Spleen (tissue), 11 donors: ENCODE measurements at regions not wholly inside any gene's neighbourhood (a gene's known extent, or its start where the extent isn't known, plus 50 kb on each side); places are given as distances from the start of the nearest gene placed in this dataset.

ENCODE experiments used
- DNase-seq: peaks from one replicate; pipeline ENCODE4 v3.0.0-alpha.2; 2020
- H3K27ac ChIP-seq, 8 donors: fragments of 200-600 bp; sonication (generic) in 7 of 8; 1 replicate in 4 of 8; 2 replicates in 4 of 8; pipeline versions ENCODE4 v1.5.0 to v1.8.0; 2016 to 2021; ENCODE audit warnings: inconsistent platforms in 4 of 8, mild to moderate bottlenecking in 4 of 8, moderate library complexity in 1 of 8
- H3K27me3 ChIP-seq, 7 donors: fragments of 200-600 bp; sonication (generic) in 6 of 7; replicated peaks in 1 of 7; 1 replicate in 4 of 7; 2 replicates in 3 of 7; pipeline versions ENCODE4 v1.5.0 to v1.8.0; 2016 to 2021; ENCODE audit warnings: inconsistent platforms in 3 of 7, mild to moderate bottlenecking in 1 of 7
- H3K36me3 ChIP-seq, 6 donors: fragments of 200-600 bp; sonication (generic) in 5 of 6; 1 replicate in 4 of 6; 2 replicates in 2 of 6; pipeline versions ENCODE4 v1.5.0 to v1.8.0; 2016 to 2021; ENCODE audit warnings: inconsistent platforms in 2 of 6
- H3K4me1 ChIP-seq, 6 donors: fragments of 200-600 bp; sonication (generic) in 5 of 6; 1 replicate in 3 of 6; 2 replicates in 3 of 6; pipeline versions ENCODE4 v1.5.0 to v1.8.0; 2016 to 2021; ENCODE audit warnings: inconsistent platforms in 3 of 6
- H3K4me3 ChIP-seq, 8 donors: fragments of 200-600 bp; sonication (generic) in 7 of 8; 1 replicate in 4 of 8; 2 replicates in 4 of 8; pipeline versions ENCODE4 v1.5.0 to v1.8.0; 2016 to 2021; ENCODE audit warnings: inconsistent platforms in 4 of 8, mild to moderate bottlenecking in 4 of 8, moderate library complexity in 2 of 8
- H3K9me3 ChIP-seq, 8 donors: fragments of 200-600 bp; sonication (generic) in 7 of 8; 1 replicate in 4 of 8; 2 replicates in 4 of 8; pipeline versions ENCODE4 v1.5.0 to v1.8.0; 2016 to 2021; ENCODE audit warnings: inconsistent platforms in 4 of 8
- POLR2A ChIP-seq, 3 donors: fragments of 450-650 bp; IDR thresholded peaks; one replicate each; pipeline ENCODE4 v1.5.1; 2017; ENCODE audit warnings: antibody characterized with exemption in 3 of 3, mild to moderate bottlenecking in 1 of 3
- POLR2AphosphoS5 ChIP-seq, 3 donors: sonication (generic); formaldehyde crosslinking; IDR thresholded peaks; one replicate each; pipeline ENCODE4 v1.5.1; 2017; ENCODE audit warnings: antibody characterized with exemption in 3 of 3
- WGBS, 5 donors: extraction: QIAGEN DNeasy Blood & Tissue Kit in 3 of 5; methylation state at CpG; one replicate each; pipeline versions ENCODE4 v1.1.5 to v1.1.7; 2013 to 2018; 5-methylcytosine and 5-hydroxymethylcytosine counted together
- intact Hi-C: fragments of 100-400 bp; cut with DNase I; formaldehyde crosslinking; loops from one replicate; pipeline ENCODE4 v1.15.0; 2023; ENCODE audit warnings: low total_unique reads
- TF ChIP-seq, protein P1 (sequence below), 11 experiments: fragments of 200-600 bp in 7 of 11; fragments of 450-650 bp in 4 of 11; sonication (generic) in 4 of 11; IDR thresholded peaks in 8 of 11; conservative IDR thresholded peaks in 3 of 11; 1 replicate in 7 of 11; 2 replicates in 4 of 11; pipeline versions ENCODE4 v1.4.0 to v1.8.0; 2016 to 2021; ENCODE audit warnings: antibody characterized with exemption in 11 of 11, inconsistent platforms in 4 of 11, mild to moderate bottlenecking in 1 of 11
- donor health status: healthy with polysubstance abuse.
- donor health status: DM: no; HTN: no; CAD: no; lungs with moderate emphysema.
- donor health status: DM: no; HTN: no; CAD: no.
- donor health status: Bipolar disorder and iron deficiency.
- donor health status: healthy.
- donor health status: DM: no; HTN: no; CAD: no.
- donor health status: DM: yes; HTN: yes; CAD: no.

DNA sequence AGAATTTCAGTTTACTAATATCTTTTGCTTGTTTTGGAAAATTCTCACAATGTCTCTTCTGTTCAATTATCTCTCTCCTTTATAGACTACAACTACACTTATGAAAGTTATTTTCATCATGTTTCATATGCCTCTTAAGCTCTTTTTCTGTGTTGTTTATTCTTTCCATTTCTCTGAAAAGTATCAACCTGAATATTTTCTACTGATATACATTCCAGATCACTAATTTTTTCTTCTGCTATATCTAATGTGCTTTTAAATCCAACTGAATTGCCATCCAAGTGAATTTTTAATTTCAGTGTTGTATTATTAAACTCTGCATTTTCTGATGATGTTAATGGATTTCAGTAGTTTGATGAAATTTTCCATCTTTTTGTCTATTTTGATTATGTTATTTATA is 301.3 kb downstream of the HRH4 start:
- TF ChIP-seq, protein P1, sequence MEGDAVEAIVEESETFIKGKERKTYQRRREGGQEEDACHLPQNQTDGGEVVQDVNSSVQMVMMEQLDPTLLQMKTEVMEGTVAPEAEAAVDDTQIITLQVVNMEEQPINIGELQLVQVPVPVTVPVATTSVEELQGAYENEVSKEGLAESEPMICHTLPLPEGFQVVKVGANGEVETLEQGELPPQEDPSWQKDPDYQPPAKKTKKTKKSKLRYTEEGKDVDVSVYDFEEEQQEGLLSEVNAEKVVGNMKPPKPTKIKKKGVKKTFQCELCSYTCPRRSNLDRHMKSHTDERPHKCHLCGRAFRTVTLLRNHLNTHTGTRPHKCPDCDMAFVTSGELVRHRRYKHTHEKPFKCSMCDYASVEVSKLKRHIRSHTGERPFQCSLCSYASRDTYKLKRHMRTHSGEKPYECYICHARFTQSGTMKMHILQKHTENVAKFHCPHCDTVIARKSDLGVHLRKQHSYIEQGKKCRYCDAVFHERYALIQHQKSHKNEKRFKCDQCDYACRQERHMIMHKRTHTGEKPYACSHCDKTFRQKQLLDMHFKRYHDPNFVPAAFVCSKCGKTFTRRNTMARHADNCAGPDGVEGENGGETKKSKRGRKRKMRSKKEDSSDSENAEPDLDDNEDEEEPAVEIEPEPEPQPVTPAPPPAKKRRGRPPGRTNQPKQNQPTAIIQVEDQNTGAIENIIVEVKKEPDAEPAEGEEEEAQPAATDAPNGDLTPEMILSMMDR (IDR thresholded peaks at IDR 0.05 in 8 of 11, conservative IDR thresholded peaks at IDR 0.05 in 3 of 11): no peak
- TF ChIP-seq POLR2A (IDR thresholded peaks at IDR 0.05) (no peak), POLR2AphosphoS5 (IDR thresholded peaks at IDR 0.05) (no peak)
- Histone ChIP-seq H3K9me3 (peaks cover 0 to 14% (median 4%) of the 10 kb centered on the region in 8 donors), H3K4me3 (no peak overlapping the region), H3K36me3 (no peaks in the 10 kb centered on the region), H3K4me1 (no peaks in the 10 kb centered on the region), H3K27me3 (peaks cover 0 to 4% (median 0%) of the 10 kb centered on the region in 7 donors), H3K27ac (no peak overlapping the region)
- no peak for DNase-seq
- intact Hi-C loops: no loop called here

DNA sequence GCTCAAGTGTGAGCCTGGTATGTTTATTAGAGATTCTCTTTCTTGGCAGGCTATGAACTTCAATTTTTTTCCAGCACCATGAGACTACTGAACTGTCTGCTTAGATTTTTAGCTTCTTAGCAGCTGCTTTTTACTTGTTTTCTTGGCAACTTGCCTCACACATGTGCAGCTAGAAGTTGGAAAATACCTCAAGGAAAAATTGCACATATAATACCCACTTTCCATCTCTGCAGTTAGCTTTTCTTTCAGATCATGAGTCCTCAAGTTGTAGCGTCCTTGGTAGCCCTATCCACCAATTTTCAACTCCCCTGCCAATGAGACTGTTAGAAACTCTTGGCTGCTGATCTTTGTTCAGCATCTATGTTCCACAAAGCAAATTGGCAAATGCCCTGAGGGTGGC is 302.1 kb downstream of the HRH4 start:
- H3K4me1 ChIP-seq: no peaks in the 10 kb centered on the region
- TF ChIP-seq, protein P1 (IDR thresholded peaks at IDR 0.05 in 8 of 11, conservative IDR thresholded peaks at IDR 0.05 in 3 of 11): no peak
- TF ChIP-seq POLR2A (IDR thresholded peaks at IDR 0.05): no peak
- TF ChIP-seq POLR2AphosphoS5 (IDR thresholded peaks at IDR 0.05): no peak
- 55 to 92% (median 76%) methylated on average over 1 of the region's 1 CpG for WGBS, 5 donors
- no peak overlapping the region for H3K27ac ChIP-seq
- H3K36me3 ChIP-seq: no peaks in the 10 kb centered on the region
- peaks cover 0 to 14% (median 4%) of the 10 kb centered on the region in 8 donors for H3K9me3 ChIP-seq
- intact Hi-C loops: no loop called here
- DNase-seq: no peak
- no peak overlapping the region for H3K4me3 ChIP-seq
- peaks cover 0 to 4% (median 0%) of the 10 kb centered on the region in 7 donors for H3K27me3 ChIP-seq

DNA sequence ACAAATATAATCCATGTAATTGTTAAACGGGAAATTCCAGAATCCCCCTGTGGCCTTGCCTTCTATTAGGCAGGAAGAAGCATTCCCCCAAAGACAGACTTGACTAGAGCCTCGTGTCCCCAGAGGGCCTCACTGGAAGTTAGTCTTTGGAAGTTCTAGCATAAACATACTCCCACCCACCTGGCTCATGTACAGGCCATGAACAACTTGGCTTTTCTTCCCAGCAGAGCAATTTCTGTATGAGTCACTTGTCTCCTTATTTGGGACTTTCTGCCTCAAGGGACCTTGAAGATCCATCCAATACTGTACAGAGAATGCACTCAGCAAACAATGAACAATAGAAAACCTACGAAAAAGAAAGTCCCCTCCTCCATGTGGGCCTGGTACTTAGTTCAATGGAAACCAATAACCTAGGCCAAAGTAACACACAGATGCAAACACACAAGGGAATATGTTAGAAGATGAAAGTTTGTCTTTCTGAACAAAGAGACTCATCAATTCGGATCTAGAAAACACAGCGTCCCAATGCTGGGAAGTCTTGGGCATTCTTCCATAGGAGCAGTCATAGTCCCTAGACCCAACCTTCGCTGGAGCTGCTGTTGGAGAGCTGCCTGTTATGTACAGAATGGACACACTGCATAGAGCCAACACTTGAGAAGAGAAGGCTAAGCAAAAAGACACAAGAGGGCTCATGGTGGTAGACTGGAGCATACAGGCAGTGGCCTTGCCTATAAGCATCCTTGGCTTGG is 303.5 kb downstream of the HRH4 start:
- intact Hi-C loops: no loop called here
- 66 to 86% (median 75%) methylated on average over 6 of the region's 6 CpGs for WGBS, 5 donors
- H3K36me3 ChIP-seq: no peaks in the 10 kb centered on the region
- H3K4me1 ChIP-seq: no peaks in the 10 kb centered on the region
- H3K9me3 ChIP-seq: peaks cover 0 to 14% (median 4%) of the 10 kb centered on the region in 8 donors
- DNase-seq: no peak
- H3K27me3 ChIP-seq: peaks cover 0 to 4% (median 0%) of the 10 kb centered on the region in 7 donors
- TF ChIP-seq POLR2A (IDR thresholded peaks at IDR 0.05): no peak
- TF ChIP-seq, protein P1 (IDR thresholded peaks at IDR 0.05 in 8 of 11, conservative IDR thresholded peaks at IDR 0.05 in 3 of 11): no peak
- TF ChIP-seq POLR2AphosphoS5 (IDR thresholded peaks at IDR 0.05): no peak
- H3K4me3 ChIP-seq: no peak overlapping the region
- no peak overlapping the region for H3K27ac ChIP-seq

DNA sequence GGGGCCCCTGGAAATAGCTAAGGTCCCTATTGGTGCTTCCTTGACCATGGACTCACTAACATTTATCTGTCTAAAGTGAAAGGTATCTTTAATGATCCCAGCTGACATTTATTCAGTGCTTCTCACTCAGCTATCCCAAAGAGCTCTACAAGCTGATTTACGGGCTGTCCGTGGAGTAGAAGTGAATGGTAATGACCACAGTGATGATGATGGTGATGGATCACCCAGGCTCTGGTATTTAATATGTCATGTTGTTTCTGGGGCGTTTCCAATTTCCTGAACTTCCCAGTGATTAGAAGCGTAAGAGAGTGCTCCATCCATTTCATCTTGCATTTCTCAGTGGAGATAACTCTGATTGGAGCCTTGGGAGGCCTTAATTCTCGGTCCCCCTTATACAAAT is 304.3 kb downstream of the HRH4 start:
- no peak for TF ChIP-seq POLR2AphosphoS5 (IDR thresholded peaks at IDR 0.05)
- H3K27me3 ChIP-seq: peaks cover 0 to 4% (median 0%) of the 10 kb centered on the region in 7 donors
- intact Hi-C loops: no loop called here

More for the DNA sequence above, 304.3 kb downstream of the HRH4 start:
- H3K4me1 ChIP-seq: no peaks in the 10 kb centered on the region
- no peak overlapping the region for H3K27ac ChIP-seq
- WGBS, 5 donors: 77 to 87% (median 84%) methylated on average over 5 of the region's 5 CpGs
- no peak overlapping the region for H3K4me3 ChIP-seq
- no peaks in the 10 kb centered on the region for H3K36me3 ChIP-seq
- H3K9me3 ChIP-seq: peaks cover 0 to 14% (median 4%) of the 10 kb centered on the region in 8 donors
- no peak for DNase-seq
